Stimulated activated CD4-positive, alpha-beta T cell treated with anti-CD3 and anti-CD28 coated beads, Interleukin-12 subunit alpha, Interleukin-12 subunit beta, amount 100 ng/mL, for 24 hours (primary cell): ENCODE measurements at regions not wholly inside any gene's neighbourhood (a gene's known extent, or its start where the extent isn't known, plus 50 kb on each side); places are given as distances from the start of the nearest gene placed in this dataset.
"Not testable (repeated sequence)": the region's sequence is repeated elsewhere in the genome, so short reads cannot be mapped to it uniquely, and the experiment has no call there.

Experiments
- DNase-seq, 2 experiments: peaks; one replicate each; pipeline ENCODE4 v3.0.0-alpha.2; 2020; ENCODE audit warnings: low read depth in 2 of 2

DNA sequence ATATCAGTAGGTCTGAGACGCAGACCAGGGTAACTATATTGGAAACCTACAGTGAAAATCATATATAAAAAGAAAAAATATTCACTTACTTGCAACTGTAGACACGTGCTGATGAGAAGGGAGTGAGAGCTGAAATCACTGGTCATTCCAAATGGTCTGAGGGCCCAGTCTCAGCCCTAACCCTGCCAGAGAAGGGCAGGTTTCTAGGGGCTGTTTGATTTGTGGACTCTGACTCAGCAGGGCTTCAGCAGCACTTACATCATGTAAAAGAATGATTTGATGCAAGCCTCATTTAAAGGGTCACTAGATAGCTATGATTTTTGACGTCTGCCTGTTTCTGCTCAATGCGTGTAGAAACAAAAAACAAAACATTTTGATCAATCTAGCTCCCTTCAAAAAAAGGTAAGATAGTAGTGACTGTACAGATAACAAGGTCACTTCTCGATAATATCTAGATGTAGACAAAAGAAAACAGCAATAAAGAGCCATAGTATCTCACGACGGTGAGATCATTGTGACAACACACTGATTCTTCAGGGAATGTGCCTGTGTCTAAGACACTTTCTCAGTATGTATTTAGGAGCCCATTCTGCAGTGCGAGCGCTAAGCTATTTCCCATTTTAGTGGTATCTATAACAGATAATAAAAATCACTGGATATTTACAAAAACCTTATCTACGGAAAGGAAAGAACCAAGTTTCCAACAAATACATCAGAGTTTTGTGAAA lies 307.2 kb downstream of the HIVEP2 start:
- no peak for DNase-seq

DNA sequence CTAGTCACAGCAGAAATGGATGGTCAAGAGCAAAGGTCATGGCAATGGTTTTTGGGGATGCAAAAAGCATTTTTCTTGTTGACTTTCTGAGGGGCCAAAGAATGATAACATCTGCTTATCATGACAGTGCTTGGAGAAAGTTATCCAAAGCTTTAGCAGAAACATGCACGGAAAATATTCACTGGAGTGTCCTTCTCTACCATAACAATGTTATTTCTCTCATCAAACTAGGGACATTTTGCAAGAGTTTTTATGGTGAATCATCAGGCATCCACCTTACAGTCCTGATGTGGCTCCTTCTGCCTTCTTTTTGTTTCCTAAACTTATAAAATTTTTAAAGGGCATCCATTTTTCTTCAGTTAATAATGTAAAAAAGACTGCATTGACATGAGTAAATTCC lies 302.3 kb downstream of the HIVEP2 start:
- DNase-seq: no peak

DNA sequence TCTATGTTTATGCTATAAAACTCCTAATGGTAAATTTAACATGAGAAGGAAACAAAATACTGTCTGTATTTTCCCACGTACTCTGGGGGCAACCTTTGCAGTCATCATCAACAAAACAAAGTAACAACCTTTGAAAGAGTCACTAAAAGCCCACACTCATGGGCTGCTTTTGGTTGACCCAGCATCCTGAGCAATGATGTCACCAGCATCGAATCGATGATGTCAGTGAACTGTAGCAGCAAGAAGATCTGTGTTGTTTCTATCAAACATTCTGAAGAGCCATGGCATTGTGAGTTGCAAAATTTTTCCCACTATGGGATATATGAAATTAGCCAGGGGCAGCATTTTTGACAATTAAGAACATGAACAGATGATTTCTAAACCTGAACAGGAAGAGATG lies 300.1 kb downstream of the HIVEP2 start:
- DNase-seq: no peak

DNA sequence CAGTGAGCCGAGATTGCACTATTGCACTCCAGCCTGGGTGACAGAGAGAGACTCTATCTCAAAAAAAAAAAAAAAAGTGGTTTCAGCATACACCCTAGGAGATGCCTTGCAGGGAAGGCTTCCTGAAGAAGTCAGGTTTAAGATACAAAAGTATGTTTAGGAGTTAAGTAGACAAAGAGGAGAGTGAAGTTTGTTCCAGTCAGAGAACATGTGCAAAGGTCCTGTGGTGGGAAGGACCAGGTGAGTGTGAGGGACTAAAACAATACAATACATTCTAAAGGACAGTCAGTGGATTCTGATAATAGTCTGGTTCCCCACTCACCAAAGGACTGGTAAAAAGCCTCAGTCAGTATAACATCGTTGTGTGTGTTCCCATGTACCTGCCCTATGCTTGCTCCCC lies 299.3 kb downstream of the HIVEP2 start:
- no peak for DNase-seq

DNA sequence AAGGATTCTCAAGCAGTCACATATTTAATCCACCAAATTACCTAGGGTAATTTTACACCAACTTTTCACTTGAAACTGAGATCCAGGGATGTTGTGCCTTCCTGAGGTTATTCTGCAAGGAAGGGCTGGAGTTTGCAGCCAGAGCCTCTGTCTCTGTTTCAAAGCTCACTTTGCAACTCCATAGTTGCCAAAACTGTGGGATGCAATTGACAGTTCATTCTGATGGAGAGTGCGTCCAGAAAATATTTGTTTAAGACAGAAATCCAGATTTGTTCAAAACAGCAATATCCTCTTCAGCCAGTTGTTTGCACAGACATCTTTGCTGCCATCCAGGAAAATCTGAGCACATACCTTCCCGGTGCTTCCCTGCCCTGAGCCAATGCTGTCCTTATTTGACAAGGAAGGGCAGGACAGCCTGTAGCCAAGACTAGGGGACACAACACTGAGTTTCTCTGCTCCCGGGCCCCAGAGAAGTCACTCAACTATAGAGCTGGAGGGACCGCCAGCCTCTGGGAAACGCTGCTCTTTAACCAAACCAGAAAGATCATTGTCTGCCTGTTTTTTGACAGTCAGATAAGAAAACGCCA lies 297.4 kb downstream of the HIVEP2 start:
- no peak for DNase-seq

DNA sequence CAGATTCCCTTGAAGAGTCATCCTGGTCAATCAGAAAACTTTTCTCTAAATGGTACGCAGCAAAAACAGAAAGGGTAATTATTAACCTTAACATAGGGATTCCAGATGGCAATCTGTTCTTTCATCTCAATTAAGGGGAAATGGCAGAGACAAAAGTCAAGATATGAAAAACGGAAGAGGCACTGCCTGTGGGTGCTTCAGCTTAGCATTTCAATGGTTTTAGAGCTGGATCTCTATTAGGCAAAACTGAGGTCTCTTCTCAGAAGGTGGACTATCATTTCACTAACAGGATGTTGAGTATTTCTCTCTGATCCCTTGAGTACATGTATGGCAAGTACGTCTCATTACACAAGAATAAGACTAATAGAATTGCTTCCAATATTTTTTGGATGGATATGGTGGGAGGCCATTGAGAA lies 296.9 kb downstream of the HIVEP2 start:
- no peak for DNase-seq

DNA sequence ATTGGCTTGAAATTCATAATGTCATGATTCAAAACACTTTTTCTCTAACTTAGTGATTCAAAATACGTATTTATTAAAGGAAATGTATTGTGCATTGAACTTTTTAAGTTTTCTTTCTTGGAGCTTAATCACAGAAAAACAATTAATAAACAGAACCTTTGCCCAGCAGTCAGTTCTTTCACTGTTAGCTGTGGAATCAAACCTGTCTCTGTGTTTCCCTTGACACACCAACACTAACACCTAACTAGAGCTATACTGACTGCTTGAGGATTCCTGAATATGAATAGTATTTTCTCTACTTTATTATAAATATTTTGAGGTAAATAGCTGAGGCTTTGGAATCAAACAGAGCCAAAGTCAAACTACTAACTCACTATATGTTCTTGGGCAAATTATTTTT lies 296.4 kb downstream of the HIVEP2 start:
- no peak for DNase-seq

DNA sequence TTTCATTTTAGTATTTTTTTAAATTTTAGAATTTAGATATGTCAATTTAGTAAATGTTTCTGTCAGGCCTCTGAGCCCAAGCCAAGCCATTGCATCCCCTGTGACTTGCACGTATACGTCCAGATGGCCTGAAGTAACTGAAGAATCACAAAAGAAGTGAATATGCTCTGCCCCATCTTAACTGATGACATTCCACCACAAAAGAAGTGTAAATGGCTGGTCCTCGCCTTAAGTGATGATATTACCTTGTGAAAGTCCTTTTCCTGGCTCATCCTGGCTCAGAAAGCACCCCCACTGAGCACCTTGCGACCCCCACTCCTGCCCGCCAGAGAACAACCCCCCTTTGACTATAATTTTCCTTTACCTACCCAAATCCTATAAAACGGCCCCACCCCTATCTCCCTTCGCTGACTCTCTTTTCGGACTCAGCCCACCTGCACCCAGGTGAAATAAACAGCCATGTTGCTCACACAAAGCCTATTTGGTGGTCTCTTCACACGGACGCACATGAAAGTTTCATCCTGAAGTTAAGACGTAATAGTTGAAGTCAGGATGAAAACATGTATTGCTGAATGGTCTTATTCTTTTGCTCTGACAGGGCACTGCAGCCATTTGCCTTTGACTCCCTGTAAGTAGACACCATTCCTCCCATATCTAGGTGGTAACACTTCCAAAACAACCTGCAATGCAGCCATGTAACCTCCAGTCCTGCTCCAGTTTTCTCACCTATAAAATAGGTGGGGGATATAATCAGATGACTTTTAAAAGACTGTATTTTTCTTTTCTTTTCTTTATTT lies 295.3 kb downstream of the HIVEP2 start:
- DNase-seq: not testable (repeated sequence)

DNA sequence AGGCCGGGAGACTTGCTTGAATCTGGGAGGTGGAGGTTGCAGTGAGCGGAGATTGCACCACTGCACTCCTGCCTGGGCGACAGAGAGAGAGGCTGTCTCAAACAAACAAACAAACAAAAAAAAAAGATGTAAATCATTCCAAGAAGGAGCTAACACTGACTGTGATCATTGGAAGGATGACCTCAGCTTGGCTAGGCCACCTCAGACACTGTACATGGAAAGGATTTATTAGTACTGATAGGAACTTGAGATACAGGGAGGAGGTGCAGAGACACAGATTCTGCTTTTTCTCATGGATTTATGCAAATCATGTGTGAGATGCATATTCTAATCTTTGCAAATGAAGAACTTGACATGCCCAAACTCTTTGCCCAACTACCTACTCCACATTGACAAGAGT lies 293.6 kb downstream of the HIVEP2 start:
- no peak for DNase-seq

DNA sequence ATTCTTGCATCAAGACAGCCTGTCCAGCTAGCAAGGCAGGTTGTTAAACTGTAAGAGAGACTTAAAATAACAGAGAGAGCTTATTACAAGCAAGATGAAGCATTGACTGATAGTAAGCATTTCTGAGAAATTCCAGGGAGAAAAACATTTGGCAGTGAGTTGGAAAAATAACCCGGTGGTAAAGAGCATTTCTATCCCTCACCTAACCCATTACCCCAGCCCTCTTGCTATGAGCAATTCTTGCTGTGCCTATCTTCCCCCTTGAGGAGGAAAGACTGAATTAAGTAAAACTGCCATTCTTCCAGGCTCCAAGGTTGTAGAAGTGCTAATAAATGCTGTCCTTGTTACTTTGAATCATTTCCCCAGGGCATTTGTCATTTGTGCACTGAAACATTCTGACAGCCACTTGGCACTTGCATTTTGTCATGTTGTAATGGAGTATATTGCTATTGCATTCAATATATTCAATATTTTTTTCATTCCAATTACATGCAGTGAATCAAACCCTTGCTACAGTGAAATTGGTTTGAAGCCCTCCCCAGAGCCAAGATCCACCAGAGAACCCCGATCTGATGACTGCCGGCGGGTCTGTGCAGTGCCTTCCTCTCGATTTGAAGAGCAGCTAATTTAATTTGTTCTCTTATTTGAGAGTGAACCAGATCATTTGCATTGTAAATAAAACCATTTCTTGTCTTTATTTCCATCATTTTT lies 291.1 kb downstream of the HIVEP2 start:
- no peak for DNase-seq

DNA sequence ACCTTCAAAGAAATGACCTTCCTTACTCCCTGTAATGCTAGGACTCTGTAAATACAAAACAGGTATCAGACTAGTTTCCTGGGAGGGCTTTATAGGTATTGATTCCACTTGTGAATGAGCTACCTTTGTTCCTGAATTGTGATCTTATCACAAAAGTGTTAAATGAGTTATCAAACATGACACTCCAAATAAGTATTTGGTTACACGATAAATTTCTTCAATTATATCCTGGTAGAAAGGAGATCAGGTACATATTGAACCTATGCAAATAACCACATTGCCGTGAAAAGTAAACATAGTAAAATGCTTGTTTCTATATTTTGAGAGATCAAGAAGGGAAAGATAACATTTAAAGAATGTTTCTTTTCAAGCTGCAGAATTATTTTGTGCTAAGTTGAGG lies 285.3 kb downstream of the HIVEP2 start:
- DNase-seq: no peak

DNA sequence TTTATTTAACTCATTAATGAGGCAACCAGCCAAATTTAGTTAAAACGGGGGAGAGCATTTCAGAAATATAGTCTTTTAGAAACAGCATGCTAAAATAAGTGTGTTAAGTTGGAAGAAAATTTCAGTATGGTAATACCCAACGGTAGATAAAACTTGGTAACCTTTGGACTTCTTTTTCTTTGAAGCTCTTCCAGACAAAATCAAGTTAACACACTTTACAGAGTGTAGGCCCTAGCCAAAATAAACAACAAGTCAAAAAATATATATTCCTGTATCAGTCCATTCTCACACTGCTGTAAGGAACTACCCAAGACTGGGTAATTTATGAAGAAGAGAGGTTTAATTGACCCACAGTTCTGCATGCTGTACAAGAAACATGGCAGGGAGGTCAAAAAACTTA lies 279.6 kb downstream of the HIVEP2 start:
- no peak for DNase-seq

DNA sequence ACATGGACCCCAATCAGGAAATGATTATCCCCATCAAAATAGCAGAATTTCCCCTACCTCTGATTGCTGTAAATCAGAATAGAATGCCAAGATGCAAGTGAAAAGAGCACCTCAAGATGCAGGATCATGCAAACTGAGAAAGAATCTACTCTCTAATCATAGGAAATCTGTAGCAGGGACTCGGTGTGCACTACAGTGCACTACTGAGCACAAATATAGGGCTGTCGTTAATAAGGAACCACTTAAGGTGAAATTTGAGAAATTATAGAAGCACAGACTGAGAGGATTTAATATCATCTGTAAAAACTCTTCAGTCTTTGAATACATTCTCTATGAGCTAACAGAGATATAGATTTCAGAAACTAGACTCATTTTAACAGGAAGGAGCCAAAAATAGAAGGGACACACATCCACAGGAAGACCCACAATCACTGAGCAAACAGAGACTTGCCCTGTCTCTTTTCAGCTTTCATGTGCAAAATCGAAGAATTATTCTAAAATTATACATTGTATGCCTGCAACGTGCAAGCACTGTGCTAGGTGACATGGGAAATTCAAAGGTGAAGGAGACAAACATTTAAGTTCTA lies 278.3 kb downstream of the HIVEP2 start:
- no peak for DNase-seq

DNA sequence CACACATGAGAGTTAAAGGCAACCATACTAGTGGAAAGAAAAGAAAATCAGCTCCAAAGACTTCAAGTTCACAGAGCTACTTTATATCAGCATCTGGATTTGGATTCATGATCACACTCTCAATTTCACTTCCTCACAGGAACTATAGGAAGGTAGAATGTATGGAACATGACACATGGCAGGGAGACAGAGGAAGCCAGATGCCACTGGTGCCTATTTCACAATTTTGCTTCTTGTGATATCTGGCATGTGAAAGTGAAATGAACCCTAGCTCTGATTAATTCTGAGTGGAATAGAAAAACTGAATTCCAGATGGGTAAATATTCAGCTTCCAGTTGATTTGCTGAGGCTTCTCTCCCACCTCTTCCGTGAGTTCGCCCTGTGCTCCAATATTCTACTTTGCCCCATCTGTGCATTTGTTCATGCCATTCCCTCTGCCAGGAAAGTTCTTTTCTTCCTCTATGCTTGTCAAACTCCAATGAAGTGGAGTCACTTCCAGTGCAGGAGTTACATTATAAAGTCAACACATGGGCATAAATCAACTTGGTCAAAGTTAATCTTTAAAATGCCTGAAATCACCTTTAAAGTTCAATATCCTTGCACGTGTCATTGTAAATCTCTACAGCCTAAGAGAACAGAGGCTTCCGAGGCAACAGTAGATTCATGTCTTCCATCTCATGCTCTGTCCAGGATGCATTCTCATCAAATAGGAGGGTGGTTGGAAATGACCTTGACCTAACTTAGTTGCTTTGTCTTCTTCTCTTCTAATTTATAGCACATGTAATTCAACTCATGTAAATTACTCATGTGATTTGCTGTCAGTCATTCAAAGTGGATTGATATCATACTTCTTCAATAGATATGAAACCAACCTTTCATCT lies 275.3 kb downstream of the HIVEP2 start:
- DNase-seq: no peak

DNA sequence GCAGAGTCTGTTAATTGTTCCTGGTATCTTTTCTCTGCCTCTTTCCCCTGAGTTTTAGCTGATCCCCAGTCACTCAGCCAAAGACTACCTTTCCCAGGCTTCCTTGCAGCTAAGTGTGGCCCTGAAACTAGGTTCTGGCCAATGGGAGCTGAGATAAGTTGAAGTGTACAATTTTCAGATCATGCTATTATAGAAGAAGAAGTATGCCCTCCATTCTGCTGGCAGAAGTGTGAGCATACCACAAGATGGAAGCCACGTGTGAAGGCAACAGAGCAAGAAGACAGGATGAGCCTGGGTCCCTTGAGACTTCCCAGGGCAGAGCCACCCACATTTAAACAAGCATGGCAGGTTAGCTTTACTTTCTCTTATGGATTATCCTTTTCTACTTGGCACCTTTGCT lies 273.2 kb downstream of the HIVEP2 start:
- DNase-seq: no peak

DNA sequence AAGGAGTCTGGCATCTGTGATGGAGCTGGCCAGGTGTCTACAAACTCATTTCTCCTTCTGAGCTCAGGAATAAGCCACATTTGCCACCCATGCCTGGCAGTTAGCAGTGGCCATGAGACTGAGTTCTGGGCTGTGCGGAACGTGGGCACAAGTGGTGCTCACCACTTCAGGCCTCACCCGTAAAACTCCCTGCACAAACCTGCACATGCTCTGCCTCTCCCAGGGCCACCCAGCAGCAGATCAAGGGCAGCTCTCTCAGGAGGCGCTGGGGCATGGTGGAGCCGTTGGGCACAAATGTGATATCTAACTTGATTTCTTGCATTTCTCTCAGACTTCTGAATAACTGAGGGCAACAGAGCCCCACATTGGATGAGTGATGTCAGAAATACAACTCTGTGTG lies 269.5 kb downstream of the HIVEP2 start:
- DNase-seq: no peak

DNA sequence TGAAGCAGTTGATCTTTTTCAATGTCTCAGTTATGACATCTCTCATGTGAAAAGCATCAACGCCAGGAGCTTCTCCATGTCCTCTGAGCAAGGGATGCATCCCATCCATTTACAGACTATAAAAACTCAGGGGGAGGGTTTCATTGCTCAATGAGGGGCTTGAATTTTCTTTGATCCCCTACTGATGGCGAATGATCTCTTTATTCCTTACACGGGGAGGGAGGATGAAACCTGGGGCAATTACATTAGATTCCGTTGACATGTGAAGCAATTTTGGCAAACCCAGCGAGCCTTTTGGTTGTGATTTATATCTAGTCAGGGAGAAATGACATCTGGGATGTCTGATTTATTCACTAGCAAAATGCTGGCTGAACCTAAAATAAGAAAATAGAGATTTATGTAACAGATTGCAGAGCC lies 268.9 kb downstream of the HIVEP2 start:
- no peak for DNase-seq

DNA sequence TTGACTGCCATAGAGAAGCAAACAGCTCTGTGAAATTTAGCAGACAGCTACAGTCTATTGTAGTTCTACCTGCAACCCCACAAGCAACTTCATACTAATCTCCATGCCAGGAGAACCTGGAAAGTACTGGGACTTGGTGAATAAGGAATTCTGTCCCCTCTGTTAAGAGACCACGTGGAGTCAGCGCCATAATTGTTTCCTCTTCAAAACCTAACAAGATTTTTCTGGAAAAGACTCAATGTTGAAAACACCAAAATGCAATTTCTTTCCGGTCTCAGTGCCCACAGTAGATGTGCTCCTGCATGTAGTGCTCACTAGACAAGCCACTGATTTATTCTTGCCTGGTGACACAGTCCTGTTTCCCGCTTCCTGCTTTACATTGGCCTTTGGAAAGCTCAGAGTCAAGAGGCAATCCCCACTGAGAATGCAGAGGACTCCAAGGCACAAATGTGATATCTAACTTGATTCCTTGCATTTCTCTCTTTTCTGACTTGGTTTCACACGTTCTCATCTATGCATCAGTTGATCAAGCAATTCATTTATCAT lies 268.3 kb downstream of the HIVEP2 start:
- DNase-seq: no peak

DNA sequence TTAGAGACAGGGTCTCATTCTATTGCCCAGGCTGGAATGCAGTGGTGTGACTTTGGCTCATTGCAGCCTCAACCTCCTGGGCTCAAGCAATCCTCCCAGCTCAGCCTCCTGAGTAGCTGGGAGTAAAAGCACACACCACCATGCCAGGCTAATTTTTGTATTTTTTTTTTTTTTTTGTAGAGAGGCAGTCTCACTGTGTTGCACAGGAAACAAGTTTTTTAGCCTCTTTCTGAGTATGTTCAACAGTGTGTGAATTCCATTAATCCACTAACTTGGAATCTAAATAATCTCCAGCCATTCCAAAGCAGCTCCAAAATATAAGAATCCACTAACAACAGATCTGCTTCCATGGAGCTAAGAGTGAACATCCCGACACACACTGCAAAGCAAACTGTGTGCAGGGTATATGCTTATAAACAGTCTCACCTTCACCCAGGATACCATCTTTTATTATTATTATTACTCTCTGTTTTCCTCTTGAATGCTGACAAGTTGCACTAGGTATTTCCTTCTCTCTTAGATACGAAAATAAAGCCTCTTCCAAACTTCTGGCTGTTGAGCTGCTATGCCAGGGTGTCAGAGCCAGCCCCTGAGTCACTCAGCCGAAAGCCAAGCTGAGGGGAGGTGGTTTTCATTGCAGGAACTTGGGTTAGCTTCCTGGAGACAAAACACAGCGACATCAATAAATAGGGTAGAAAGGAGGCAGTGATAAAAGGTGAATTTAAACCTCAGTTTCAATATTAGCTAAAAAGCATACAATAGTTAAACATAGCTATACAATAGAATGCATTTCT lies 264.9 kb downstream of the HIVEP2 start:
- peak in 1 of 2 experiments; percentile 39 for DNase-seq

DNA sequence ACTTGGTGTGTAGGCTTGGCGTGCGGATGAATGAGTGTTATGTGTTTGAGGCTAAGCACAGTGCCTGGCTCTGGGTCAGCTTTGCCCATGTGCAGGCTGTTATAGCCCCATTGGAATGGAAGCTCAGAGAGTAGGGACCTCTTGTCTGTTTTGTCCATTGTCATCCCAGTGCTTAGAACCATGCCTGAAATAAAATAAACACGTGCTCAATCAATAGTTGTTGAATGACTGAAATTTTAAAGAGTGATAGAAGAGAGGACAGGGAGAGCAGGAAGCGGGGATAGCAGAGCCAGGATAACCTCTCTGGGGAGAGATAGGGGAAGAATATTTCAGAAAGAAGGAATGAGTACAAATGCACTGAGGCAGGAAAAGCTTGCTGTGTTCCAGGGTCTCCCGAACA lies 263.9 kb downstream of the HIVEP2 start:
- DNase-seq: no peak
